ENCODE measurements at regions not wholly inside any gene's neighbourhood (a gene's known extent, or its start where the extent isn't known, plus 50 kb on each side); places are given as distances from the start of the nearest gene placed in this dataset.

DNA sequence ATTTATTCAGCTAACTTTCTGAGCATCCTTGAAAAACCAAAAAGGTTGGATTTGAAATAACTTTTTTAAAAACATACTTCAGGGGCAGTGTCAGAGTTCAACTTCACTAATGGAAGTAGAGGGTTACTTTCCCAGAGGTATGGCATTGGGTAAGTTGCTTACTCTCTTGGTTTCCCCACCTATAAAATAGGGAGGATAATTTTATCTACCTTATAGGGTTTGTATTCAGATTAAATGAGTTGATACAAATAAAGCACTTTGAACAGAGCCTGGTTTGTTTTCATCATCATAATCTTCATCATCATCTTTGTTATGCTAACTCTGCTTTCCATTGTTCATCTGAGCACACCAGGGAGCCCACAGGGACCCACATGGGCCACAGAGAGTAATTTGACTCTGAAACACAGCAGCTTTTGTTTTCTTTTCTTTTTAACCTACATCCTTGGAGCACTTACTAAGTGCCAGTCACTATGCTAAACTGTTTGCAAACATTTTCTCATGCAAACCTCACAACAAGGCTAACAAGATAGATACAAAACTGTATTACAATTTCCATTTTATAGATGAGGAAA is 179.1 kb upstream of the SLC24A2 start:
- no peaks in the 10 kb centered on the region for H3K27me3 ChIP-seq (ENCODE audit: control insufficient read depth, insufficient read depth, low read length, poor library complexity, severe bottlenecking)
- H3K9me3 ChIP-seq (ENCODE audit: control insufficient read depth, low read length), result no peaks in the 10 kb centered on the region
- no peaks in the 10 kb centered on the region for H3K36me3 ChIP-seq (ENCODE audit: control insufficient read depth, insufficient read depth, low read length)
- peaks cover 4% of the 10 kb centered on the region for H3K27me3 Mint-ChIP-seq (ENCODE audit: insufficient read depth)
- peaks cover 12% of the 10 kb centered on the region for H3K4me1 Mint-ChIP-seq
- H3K27ac ChIP-seq (ENCODE audit: low read depth, low read length), result no peak overlapping the region
- peaks cover 4% of the 10 kb centered on the region for H3K4me1 ChIP-seq (ENCODE audit: control insufficient read depth, insufficient read depth, low read length)
- H3K9ac ChIP-seq (ENCODE audit: extremely low read depth, low read length, poor library complexity, severe bottlenecking), result no peak overlapping the region
- H3K36me3 Mint-ChIP-seq (ENCODE audit: low read depth), result no peaks in the 10 kb centered on the region
- no peaks in the 10 kb centered on the region for H3K9me3 Mint-ChIP-seq
- TF ChIP-seq, protein P1, sequence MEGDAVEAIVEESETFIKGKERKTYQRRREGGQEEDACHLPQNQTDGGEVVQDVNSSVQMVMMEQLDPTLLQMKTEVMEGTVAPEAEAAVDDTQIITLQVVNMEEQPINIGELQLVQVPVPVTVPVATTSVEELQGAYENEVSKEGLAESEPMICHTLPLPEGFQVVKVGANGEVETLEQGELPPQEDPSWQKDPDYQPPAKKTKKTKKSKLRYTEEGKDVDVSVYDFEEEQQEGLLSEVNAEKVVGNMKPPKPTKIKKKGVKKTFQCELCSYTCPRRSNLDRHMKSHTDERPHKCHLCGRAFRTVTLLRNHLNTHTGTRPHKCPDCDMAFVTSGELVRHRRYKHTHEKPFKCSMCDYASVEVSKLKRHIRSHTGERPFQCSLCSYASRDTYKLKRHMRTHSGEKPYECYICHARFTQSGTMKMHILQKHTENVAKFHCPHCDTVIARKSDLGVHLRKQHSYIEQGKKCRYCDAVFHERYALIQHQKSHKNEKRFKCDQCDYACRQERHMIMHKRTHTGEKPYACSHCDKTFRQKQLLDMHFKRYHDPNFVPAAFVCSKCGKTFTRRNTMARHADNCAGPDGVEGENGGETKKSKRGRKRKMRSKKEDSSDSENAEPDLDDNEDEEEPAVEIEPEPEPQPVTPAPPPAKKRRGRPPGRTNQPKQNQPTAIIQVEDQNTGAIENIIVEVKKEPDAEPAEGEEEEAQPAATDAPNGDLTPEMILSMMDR (conservative IDR thresholded peaks at IDR 0.05), result no peak
- DNase-seq, result peak; percentile 63
- no peak overlapping the region for H3K4me3 Mint-ChIP-seq
- H3K4me3 ChIP-seq (ENCODE audit: low read length), result no peak overlapping the region
- no peak overlapping the region for H3K27ac Mint-ChIP-seq

GRCh38 chr9:19967216-19967887 is 178.5 kb upstream of the SLC24A2 start:
- H3K36me3 ChIP-seq (ENCODE audit: control insufficient read depth, insufficient read depth, low read length), result no peaks in the 10 kb centered on the region

GRCh38 chr9:19965336-19965735 is 176.5 kb upstream of the SLC24A2 start:
- H3K36me3 Mint-ChIP-seq (ENCODE audit: low read depth), result no peaks in the 10 kb centered on the region
- H3K4me1 ChIP-seq (ENCODE audit: control insufficient read depth, insufficient read depth, low read length), result peaks cover 4% of the 10 kb centered on the region
- H3K9me3 ChIP-seq (ENCODE audit: control insufficient read depth, low read length), result no peaks in the 10 kb centered on the region
- no peak for DNase-seq
- peaks cover 12% of the 10 kb centered on the region for H3K4me1 Mint-ChIP-seq
- H3K36me3 ChIP-seq (ENCODE audit: control insufficient read depth, insufficient read depth, low read length), result no peaks in the 10 kb centered on the region
- no peak overlapping the region for H3K4me3 ChIP-seq (ENCODE audit: low read length)
- no peak overlapping the region for H3K27ac ChIP-seq (ENCODE audit: low read depth, low read length)
- TF ChIP-seq, protein P1 (conservative IDR thresholded peaks at IDR 0.05), result no peak
- no peak overlapping the region for H3K9ac ChIP-seq (ENCODE audit: extremely low read depth, low read length, poor library complexity, severe bottlenecking)
- 97 to 100% methylated on average over 1 to 4 of the region's 4 CpGs for WGBS, 2 experiments (ENCODE audit: insufficient coverage in 1 of 2, insufficient read length in 1 of 2)
- H3K27me3 ChIP-seq (ENCODE audit: control insufficient read depth, insufficient read depth, low read length, poor library complexity, severe bottlenecking), result no peaks in the 10 kb centered on the region
- H3K27me3 Mint-ChIP-seq (ENCODE audit: insufficient read depth), result peaks cover 5% of the 10 kb centered on the region
- H3K4me3 Mint-ChIP-seq, result no peak overlapping the region
- peaks cover 2% of the 10 kb centered on the region for H3K9me3 Mint-ChIP-seq
- no peak overlapping the region for H3K27ac Mint-ChIP-seq

More at GRCh38 chr9:19967216-19967887, 178.5 kb upstream of the SLC24A2 start:
- Mint-ChIP-seq H3K4me3 (no peak overlapping the region), H3K27me3 (ENCODE audit: insufficient read depth) (peaks cover 4% of the 10 kb centered on the region), H3K4me1 (peaks cover 12% of the 10 kb centered on the region), H3K9me3 (no peaks in the 10 kb centered on the region), H3K36me3 (ENCODE audit: low read depth) (no peaks in the 10 kb centered on the region), H3K27ac (no peak overlapping the region)
- WGBS, 2 experiments (ENCODE audit: insufficient coverage in 1 of 2, insufficient read length in 1 of 2), result 75% methylated on average over 1 of the region's 1 CpG; no CpG with 5 or more reads in 1 of the 2 experiments
- no peak overlapping the region for H3K4me3 ChIP-seq (ENCODE audit: low read length)
- DNase-seq, result no peak
- TF ChIP-seq, protein P1 (conservative IDR thresholded peaks at IDR 0.05), result peak; percentile 25
- H3K4me1 ChIP-seq (ENCODE audit: control insufficient read depth, insufficient read depth, low read length), result peaks cover 4% of the 10 kb centered on the region
- no peak overlapping the region for H3K9ac ChIP-seq (ENCODE audit: extremely low read depth, low read length, poor library complexity, severe bottlenecking)
- no peaks in the 10 kb centered on the region for H3K27me3 ChIP-seq (ENCODE audit: control insufficient read depth, insufficient read depth, low read length, poor library complexity, severe bottlenecking)
- H3K27ac ChIP-seq (ENCODE audit: low read depth, low read length), result no peak overlapping the region
- H3K9me3 ChIP-seq (ENCODE audit: control insufficient read depth, low read length), result no peaks in the 10 kb centered on the region

Data from endodermal cell (in vitro differentiated cells).